ENCODE measurements at regions not wholly inside any gene's neighbourhood (a gene's known extent, or its start where the extent isn't known, plus 50 kb on each side); places are given as distances from the start of the nearest gene placed in this dataset. TPM values are rescaled to one million over a fixed set of nuclear protein-coding genes. Genes with fewer than 3 reads are reported as not detected.

DNA sequence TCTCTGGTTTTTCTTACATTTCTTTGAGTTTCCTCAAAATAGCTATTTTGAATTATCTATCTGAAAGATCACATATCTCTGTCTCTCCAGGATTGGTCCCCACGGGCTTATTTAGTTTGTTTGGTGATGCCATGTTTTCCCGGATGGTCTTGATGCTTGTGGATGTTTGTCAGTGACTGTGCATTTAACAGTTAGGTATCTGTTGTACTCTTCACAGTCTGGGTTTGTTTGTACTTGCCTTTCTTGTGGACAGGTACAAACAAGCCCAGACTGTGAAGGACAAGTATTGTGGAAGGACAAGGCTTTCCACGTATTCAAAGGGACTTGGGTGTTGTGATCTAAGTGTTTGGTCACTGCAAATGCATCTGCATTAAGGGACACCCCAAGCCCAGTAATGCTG, 49.9 kb upstream of the TOP1 start:
- H3K9me3 ChIP-seq, result peaks cover 0 to 28% (median 8%) of the 10 kb centered on the region in 4 donors
- H3K36me3 ChIP-seq, result no peaks in the 10 kb centered on the region
- TF ChIP-seq, protein P1, sequence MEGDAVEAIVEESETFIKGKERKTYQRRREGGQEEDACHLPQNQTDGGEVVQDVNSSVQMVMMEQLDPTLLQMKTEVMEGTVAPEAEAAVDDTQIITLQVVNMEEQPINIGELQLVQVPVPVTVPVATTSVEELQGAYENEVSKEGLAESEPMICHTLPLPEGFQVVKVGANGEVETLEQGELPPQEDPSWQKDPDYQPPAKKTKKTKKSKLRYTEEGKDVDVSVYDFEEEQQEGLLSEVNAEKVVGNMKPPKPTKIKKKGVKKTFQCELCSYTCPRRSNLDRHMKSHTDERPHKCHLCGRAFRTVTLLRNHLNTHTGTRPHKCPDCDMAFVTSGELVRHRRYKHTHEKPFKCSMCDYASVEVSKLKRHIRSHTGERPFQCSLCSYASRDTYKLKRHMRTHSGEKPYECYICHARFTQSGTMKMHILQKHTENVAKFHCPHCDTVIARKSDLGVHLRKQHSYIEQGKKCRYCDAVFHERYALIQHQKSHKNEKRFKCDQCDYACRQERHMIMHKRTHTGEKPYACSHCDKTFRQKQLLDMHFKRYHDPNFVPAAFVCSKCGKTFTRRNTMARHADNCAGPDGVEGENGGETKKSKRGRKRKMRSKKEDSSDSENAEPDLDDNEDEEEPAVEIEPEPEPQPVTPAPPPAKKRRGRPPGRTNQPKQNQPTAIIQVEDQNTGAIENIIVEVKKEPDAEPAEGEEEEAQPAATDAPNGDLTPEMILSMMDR (IDR thresholded peaks at IDR 0.05), result no peak
- no peak for TF ChIP-seq POLR2A (IDR thresholded peaks at IDR 0.05)
- no peak for TF ChIP-seq EP300 (IDR thresholded peaks at IDR 0.05)
- no peaks in the 10 kb centered on the region for H3K4me1 ChIP-seq
- no peak overlapping the region for H3K27ac ChIP-seq
- H3K27me3 ChIP-seq, result no peaks in the 10 kb centered on the region
- H3K4me3 ChIP-seq, result no peak overlapping the region
- WGBS, 2 donors, result 83 to 95% methylated on average over 3 of the region's 3 CpGs
- DNase-seq (ENCODE audit: low spot score in 2 of 2), result no peak

Small RNA genes in the stretch of these regions (small RNA-seq; reads per million reads assigned to genes)
- not detected for gene RNA5SP484
